RWPE1 (cell line): ENCODE measurements at regions not wholly inside any gene's neighbourhood (a gene's known extent, or its start where the extent isn't known, plus 50 kb on each side); places are given as distances from the start of the nearest gene placed in this dataset.
A peak's percentile ranks its signal among the peaks of the same experiment; 100 is the strongest.

Experiments
- CTCF ChIA-PET: fragments of 350-600 bp; sonication (Branson Sonifier 250); formaldehyde crosslinking; extraction: SDS; loops from one replicate; lab custom pipeline; 2021; lab: Yijun Ruan, JAX
- POLR2A ChIA-PET: fragments of 400-600 bp; formaldehyde crosslinking; extraction: SDS; loops from one replicate; lab custom pipeline; 2020; ENCODE audit warnings: antibody characterized with exemption; ENCODE audit not compliant: low non-redundant PET; lab: Yijun Ruan, JAX
- DNase-seq: peaks from one replicate; pipeline ENCODE4 v3.0.0; 2012; ENCODE audit warnings: low spot score
- H3K27ac ChIP-seq: fragments of 450-650 bp; 2 replicates; pipeline ENCODE4 v1.5.1; 2017
- TF ChIP-seq, protein P1 (sequence below): fragments of 450-650 bp; conservative IDR thresholded peaks from 2 replicates; pipeline ENCODE4 v1.5.1; 2017; ENCODE audit warnings: low read depth, mild to moderate bottlenecking

DNA sequence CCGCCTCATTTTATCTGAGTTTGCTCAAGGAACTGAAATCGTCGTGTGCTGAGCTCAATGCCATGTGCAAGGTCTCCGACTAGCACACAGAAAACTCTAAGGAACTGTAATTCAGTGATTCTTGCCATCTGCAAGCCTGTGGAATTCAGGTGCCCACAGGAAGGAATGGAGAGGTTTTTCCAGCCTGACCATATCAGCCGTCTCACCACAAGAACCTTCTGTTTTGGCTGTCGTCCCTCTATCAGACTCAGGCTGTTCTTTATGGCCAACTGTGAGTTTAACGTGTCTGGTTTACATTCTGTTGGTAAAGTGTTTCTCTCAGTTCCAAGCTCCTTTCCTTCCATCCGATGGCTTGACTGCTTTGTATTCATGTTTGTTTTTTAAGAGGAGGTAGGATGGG lies 293.5 kb downstream of the SPRY2 start:
- no peak for DNase-seq
- no peak overlapping the region for H3K27ac ChIP-seq
- ChIA-PET POLR2A (no interaction called here), CTCF (no interaction called here)
- TF ChIP-seq, protein P1, sequence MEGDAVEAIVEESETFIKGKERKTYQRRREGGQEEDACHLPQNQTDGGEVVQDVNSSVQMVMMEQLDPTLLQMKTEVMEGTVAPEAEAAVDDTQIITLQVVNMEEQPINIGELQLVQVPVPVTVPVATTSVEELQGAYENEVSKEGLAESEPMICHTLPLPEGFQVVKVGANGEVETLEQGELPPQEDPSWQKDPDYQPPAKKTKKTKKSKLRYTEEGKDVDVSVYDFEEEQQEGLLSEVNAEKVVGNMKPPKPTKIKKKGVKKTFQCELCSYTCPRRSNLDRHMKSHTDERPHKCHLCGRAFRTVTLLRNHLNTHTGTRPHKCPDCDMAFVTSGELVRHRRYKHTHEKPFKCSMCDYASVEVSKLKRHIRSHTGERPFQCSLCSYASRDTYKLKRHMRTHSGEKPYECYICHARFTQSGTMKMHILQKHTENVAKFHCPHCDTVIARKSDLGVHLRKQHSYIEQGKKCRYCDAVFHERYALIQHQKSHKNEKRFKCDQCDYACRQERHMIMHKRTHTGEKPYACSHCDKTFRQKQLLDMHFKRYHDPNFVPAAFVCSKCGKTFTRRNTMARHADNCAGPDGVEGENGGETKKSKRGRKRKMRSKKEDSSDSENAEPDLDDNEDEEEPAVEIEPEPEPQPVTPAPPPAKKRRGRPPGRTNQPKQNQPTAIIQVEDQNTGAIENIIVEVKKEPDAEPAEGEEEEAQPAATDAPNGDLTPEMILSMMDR = no peak

DNA sequence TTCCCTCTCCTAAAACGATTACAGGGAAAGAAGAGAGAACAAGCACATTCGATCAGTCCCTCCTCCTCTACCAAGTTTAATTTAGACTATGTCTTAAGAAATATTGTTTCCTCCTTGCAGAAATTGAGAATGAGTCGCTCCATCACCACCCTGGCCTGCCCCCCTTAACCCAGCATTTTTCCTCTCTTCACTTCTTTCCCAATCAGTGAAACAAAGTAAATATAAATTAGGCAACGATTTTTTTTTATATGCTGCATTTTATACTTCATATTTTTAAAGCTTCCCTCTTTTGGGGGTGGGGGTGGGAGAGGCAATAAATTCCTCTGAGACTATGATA lies 300.0 kb downstream of the SPRY2 start:
- ChIA-PET CTCF (no interaction called here), POLR2A (interaction anchor here (0.6 kb wide), 1 partner anchor 232 kb away, joined by 6 read pairs; no protein-coding TSS in a partner anchor)
- H3K27ac ChIP-seq = no peak overlapping the region
- no peak for DNase-seq
- TF ChIP-seq, protein P1 = no peak

DNA sequence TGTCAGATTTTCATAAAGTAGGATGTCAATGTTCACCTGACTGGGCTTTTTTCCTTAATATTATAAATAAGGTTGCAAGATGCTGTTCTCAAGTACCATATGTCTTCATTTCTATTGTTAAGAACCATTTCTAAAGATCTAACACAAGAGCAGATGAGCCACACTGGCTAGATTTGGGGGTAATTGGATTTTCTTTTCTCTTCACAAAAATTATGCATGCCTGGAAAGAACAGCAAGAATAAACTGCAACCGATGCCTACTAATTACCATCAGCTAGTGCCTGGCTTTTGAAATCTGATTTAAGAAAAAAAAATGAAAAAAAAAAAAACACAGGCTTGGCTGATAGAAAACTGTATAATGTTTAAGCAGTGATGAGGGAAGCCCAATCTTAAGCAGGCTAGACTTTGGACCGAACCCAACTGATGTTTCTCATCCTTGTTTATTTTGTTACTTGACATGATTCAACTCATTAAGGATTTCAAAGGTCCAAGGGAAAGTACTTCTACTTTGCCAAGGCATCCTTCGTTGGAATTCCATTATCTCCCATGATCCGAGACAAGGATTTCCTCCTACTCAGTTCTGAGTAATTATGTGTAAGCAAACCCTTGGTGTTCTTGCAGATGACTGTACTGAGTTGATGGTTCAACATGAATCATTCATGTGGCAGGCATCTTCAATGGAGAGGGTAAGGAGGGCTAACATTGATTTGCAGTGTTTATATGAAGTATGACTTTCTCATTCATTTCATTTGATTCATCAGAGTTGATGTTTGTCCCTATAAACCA lies 300.5 kb downstream of the SPRY2 start:
- TF ChIP-seq, protein P1 = no peak
- ChIA-PET CTCF (interaction anchor here (0.6 kb wide), 1 partner anchor 348 kb away, joined by 4 read pairs; no protein-coding TSS in a partner anchor), POLR2A (interaction anchor here (0.6 kb wide), 1 partner anchor 231 kb away, joined by 6 read pairs; no protein-coding TSS in a partner anchor)
- no peak overlapping the region for H3K27ac ChIP-seq
- peak; percentile 80 for DNase-seq

DNA sequence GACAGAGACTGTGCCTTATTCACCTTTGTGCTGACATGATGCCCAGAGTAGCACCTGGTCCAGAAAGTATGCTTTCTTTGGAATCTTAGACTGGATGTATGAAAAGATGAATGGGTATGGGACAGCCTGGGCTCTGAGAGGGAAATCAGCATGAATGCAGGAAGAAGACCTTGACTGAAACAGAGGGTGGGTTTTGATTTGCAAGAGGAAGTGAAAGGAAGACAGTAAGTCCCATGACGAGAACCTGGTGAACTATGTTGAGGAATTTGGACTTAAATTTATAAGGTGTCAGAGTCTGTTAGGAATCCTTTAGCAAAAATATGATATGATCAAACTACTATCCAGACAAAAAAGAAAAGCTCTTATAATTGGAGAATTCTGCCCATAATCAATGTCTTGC lies 301.9 kb downstream of the SPRY2 start:
- no peak for DNase-seq
- TF ChIP-seq, protein P1 = no peak
- POLR2A ChIA-PET = no interaction called here
- no peak overlapping the region for H3K27ac ChIP-seq
- CTCF ChIA-PET = no interaction called here

DNA sequence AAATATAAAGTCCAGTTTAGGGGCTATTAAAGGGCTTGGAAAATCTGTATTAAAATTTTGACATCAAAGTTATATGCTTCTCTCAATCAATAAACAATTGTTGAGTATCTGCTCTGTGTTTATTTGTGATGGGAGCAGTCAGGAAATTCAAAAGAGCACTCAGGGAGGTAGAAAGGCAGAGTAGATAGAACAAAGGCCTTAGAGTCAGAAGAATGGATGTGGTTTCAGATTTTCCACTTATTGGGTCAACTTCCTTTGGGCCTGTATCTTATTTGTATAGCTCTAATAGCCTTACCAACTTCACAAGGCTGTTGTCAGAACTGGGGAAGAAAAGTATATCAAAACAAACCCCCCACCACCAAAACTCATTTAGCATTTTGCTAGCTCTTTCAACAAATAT lies 302.6 kb downstream of the SPRY2 start:
- DNase-seq = no peak
- TF ChIP-seq, protein P1 = no peak
- CTCF ChIA-PET = interaction anchor here (0.6 kb wide), 1 partner anchor 302 kb away, joined by 4 read pairs; the partner anchor contains the start of gene SPRY2
- POLR2A ChIA-PET = no interaction called here
- no peak overlapping the region for H3K27ac ChIP-seq

DNA sequence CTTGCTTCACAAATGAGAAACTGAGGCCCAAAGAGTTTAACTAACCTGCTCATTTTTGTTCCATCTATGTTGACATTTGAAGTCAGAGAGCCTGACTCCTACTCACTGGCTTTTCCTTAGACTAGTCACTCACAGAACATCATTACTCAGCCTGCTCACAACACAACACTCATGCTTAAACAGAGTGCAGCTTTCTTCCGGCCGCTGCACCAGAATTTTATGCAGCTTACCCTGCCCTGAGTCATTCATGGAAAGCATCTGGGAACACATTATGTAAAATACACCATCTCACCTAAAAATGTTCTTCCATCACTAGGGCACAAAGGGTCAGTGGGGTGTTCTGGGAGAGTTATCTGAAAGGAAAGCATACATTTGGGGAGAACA lies 303.4 kb downstream of the SPRY2 start:
- peak; percentile 59 for DNase-seq
- H3K27ac ChIP-seq = no peak overlapping the region
- CTCF ChIA-PET = interaction anchor here (1.1 kb wide), 1 partner anchor 306 kb away, joined by 4 read pairs; no protein-coding TSS in a partner anchor
- POLR2A ChIA-PET = no interaction called here
- TF ChIP-seq, protein P1 = no peak
